ENCODE measurements at regions not wholly inside any gene's neighbourhood (a gene's known extent, or its start where the extent isn't known, plus 50 kb on each side); places are given as distances from the start of the nearest gene placed in this dataset.

- TF ChIP-seq SP1 (IDR thresholded peaks at IDR 0.05) (no peak), FOXA1 (IDR thresholded peaks at IDR 0.05) (no peak), TARDBP (IDR thresholded peaks at IDR 0.05) (no peak), ARNT (IDR thresholded peaks at IDR 0.05) (no peak), CTBP1 (IDR thresholded peaks at IDR 0.05; ENCODE audit: borderline replicate concordance) (no peak), FOXM1 (IDR thresholded peaks at IDR 0.05; ENCODE audit: borderline replicate concordance) (no peak), PKNOX1 (IDR thresholded peaks at IDR 0.05) (no peak), SUZ12 (IDR thresholded peaks at IDR 0.05) (no peak), BHLHE40 (IDR thresholded peaks at IDR 0.05; ENCODE audit: borderline replicate concordance) (no peak), LEF1 (IDR thresholded peaks at IDR 0.05; ENCODE audit: borderline replicate concordance) (no peak), FOXK2 (IDR thresholded peaks at IDR 0.05) (no peak), NFRKB (IDR thresholded peaks at IDR 0.05) (no peak), ZNF384 (IDR thresholded peaks at IDR 0.05) (no peak)
Measured at GRCh38 chr7:97285348-97285747, 167.8 kb downstream of the SDHAF3 start.

Data from HEK293T (cell line).